Activated CD8-positive, alpha-beta memory T cell treated with anti-CD3 and anti-CD28 coated beads for 48 hours (primary cell): ENCODE measurements at regions not wholly inside any gene's neighbourhood (a gene's known extent, or its start where the extent isn't known, plus 50 kb on each side); places are given as distances from the start of the nearest gene placed in this dataset.
"Not testable (repeated sequence)": the region's sequence is repeated elsewhere in the genome, so short reads cannot be mapped to it uniquely, and the experiment has no call there.

Source experiments
- DNase-seq, 3 experiments: peaks; one replicate each; pipeline ENCODE4 v3.0.0-alpha.2; 2020; ENCODE audit warnings: low read depth in 2 of 3, low spot score in 2 of 3

GRCh38 chr6:112927641-112928320 is 580.7 kb downstream of the RFPL4B start:
- DNase-seq: no peak

GRCh38 chr6:112929641-112930040 is 582.5 kb downstream of the RFPL4B start:
- no peak for DNase-seq

- DNase-seq: no peak
These were observed 584.7 kb downstream of the RFPL4B start for GRCh38 chr6:112931832-112932231.

- no peak for DNase-seq
These were observed 586.8 kb downstream of the RFPL4B start for GRCh38 chr6:112933947-112934346.

- no peak for DNase-seq
These were observed 587.5 kb downstream of the RFPL4B start for GRCh38 chr6:112934433-112935327.

GRCh38 chr6:112935402-112936078 is 588.4 kb downstream of the RFPL4B start:
- DNase-seq: no peak

GRCh38 chr6:112936079-112936472 is 588.9 kb downstream of the RFPL4B start:
- DNase-seq: no peak

- no peak for DNase-seq
These were observed 589.4 kb downstream of the RFPL4B start for GRCh38 chr6:112936504-112936903.

GRCh38 chr6:112937690-112938089 is 590.6 kb downstream of the RFPL4B start:
- DNase-seq: not testable (repeated sequence)

GRCh38 chr6:112938650-112939049 is 591.5 kb downstream of the RFPL4B start:
- DNase-seq: no peak

- no peak for DNase-seq
These were observed 592.4 kb downstream of the RFPL4B start for GRCh38 chr6:112939563-112939962.

- no peak for DNase-seq
These were observed 594.5 kb downstream of the RFPL4B start for GRCh38 chr6:112941613-112942012.

- no peak for DNase-seq
These were observed 598.9 kb downstream of the RFPL4B start for GRCh38 chr6:112946051-112946450.

GRCh38 chr6:112947507-112947906 is 600.4 kb downstream of the RFPL4B start:
- DNase-seq: no peak

- no peak for DNase-seq
These were observed 604.7 kb downstream of the RFPL4B start for GRCh38 chr6:112951829-112952228.

GRCh38 chr6:112955743-112956142 is 608.6 kb downstream of the RFPL4B start:
- DNase-seq: not testable (repeated sequence)

GRCh38 chr6:112956696-112957535 is 609.8 kb downstream of the RFPL4B start:
- DNase-seq: no peak

- no peak for DNase-seq
These were observed 610.4 kb downstream of the RFPL4B start for GRCh38 chr6:112957536-112957916.

GRCh38 chr6:112960130-112960529 is 613.0 kb downstream of the RFPL4B start:
- not testable (repeated sequence) for DNase-seq

GRCh38 chr6:112967974-112968373 is 620.8 kb downstream of the RFPL4B start:
- DNase-seq: no peak

GRCh38 chr6:112971651-112972050 is 624.5 kb downstream of the RFPL4B start:
- no peak for DNase-seq
